Colonic mucosa (tissue), 4 donors: ENCODE measurements at regions not wholly inside any gene's neighbourhood (a gene's known extent, or its start where the extent isn't known, plus 50 kb on each side); places are given as distances from the start of the nearest gene placed in this dataset.

ENCODE experiments used
- DNase-seq: peaks from one replicate; pipeline ENCODE4 v3.0.0-alpha.2; 2020
- H3K27ac ChIP-seq: fragments of 200-600 bp; one replicate; pipeline ENCODE4 v1.8.0; 2021
- H3K27me3 ChIP-seq: fragments of 200-600 bp; one replicate; pipeline ENCODE4 v1.8.0; 2021
- H3K36me3 ChIP-seq: fragments of 200-600 bp; one replicate; pipeline ENCODE4 v1.8.0; 2021
- H3K4me1 ChIP-seq: fragments of 200-600 bp; one replicate; pipeline ENCODE4 v1.8.0; 2021; ENCODE audit warnings: mild to moderate bottlenecking
- H3K4me3 ChIP-seq: fragments of 200-600 bp; one replicate; pipeline ENCODE4 v1.8.0; 2021
- H3K9ac ChIP-seq, 2 donors: one replicate each; pipeline ENCODE4 v1.7.0; 2013; ENCODE audit warnings: control low read depth in 2 of 2, low read depth in 2 of 2, low read length in 2 of 2
- H3K9me3 ChIP-seq: fragments of 200-600 bp; one replicate; pipeline ENCODE4 v1.8.0; 2021
- intact Hi-C: fragments of 100-400 bp; cut with DNase I; formaldehyde crosslinking; loops from one replicate; pipeline ENCODE4 v1.14.1; 2022
- TF ChIP-seq, protein P1 (sequence below): fragments of 200-600 bp; IDR thresholded peaks from one replicate; pipeline ENCODE4 v1.8.0; 2022; ENCODE audit warnings: antibody characterized with exemption, mild to moderate bottlenecking
- donor health status: healthy.
- donor health status: DM: no; HTN: no; CAD: no.
- donor health status: DM: no; HTN: no; CAD: no.

DNA sequence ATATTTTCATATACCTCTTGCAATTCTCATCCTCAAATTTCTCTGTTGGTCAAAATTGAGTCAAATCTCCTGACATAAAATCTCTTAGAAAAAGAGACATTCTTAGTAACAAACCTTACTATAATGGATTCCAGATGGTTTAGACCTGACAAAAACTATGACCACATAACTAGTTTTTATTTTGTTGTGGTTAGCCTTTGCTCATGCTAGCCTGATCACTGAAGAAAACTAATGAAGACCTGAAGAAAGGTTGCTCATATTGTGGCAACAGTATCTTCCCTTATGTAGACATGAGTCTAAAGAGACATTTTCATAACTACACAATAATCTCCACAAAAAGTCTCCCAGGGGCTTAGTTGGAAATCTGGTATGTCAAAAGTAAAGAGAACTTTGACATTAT lies 274.1 kb upstream of the TMEM161B start:
- Histone ChIP-seq H3K27me3 (no peaks in the 10 kb centered on the region), H3K4me3 (no peak overlapping the region), H3K9me3 (no peaks in the 10 kb centered on the region), H3K27ac (no peak overlapping the region), H3K4me1 (no peaks in the 10 kb centered on the region), H3K36me3 (no peaks in the 10 kb centered on the region), H3K9ac (no peak overlapping the region)
- TF ChIP-seq, protein P1, sequence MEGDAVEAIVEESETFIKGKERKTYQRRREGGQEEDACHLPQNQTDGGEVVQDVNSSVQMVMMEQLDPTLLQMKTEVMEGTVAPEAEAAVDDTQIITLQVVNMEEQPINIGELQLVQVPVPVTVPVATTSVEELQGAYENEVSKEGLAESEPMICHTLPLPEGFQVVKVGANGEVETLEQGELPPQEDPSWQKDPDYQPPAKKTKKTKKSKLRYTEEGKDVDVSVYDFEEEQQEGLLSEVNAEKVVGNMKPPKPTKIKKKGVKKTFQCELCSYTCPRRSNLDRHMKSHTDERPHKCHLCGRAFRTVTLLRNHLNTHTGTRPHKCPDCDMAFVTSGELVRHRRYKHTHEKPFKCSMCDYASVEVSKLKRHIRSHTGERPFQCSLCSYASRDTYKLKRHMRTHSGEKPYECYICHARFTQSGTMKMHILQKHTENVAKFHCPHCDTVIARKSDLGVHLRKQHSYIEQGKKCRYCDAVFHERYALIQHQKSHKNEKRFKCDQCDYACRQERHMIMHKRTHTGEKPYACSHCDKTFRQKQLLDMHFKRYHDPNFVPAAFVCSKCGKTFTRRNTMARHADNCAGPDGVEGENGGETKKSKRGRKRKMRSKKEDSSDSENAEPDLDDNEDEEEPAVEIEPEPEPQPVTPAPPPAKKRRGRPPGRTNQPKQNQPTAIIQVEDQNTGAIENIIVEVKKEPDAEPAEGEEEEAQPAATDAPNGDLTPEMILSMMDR: no peak
- intact Hi-C loops: no loop called here
- no peak for DNase-seq

GRCh38 chr5:88540471-88541115 lies 271.9 kb upstream of the TMEM161B start:
- Histone ChIP-seq H3K36me3 (no peaks in the 10 kb centered on the region), H3K4me3 (no peak overlapping the region), H3K9me3 (no peaks in the 10 kb centered on the region), H3K27ac (no peak overlapping the region), H3K9ac (no peak overlapping the region), H3K27me3 (no peaks in the 10 kb centered on the region), H3K4me1 (no peaks in the 10 kb centered on the region)
- intact Hi-C loops: no loop called here
- no peak for DNase-seq
- TF ChIP-seq, protein P1: no peak

- H3K4me3 ChIP-seq: no peak overlapping the region
- no peaks in the 10 kb centered on the region for H3K4me1 ChIP-seq
- no peaks in the 10 kb centered on the region for H3K36me3 ChIP-seq
- H3K27ac ChIP-seq: no peak overlapping the region
- H3K9me3 ChIP-seq: no peaks in the 10 kb centered on the region
- intact Hi-C loops: no loop called here
- no peak for DNase-seq
- H3K27me3 ChIP-seq: no peaks in the 10 kb centered on the region
- TF ChIP-seq, protein P1: no peak
- H3K9ac ChIP-seq: no peak overlapping the region
These were observed 271.2 kb upstream of the TMEM161B start for GRCh38 chr5:88539693-88540365.

DNA sequence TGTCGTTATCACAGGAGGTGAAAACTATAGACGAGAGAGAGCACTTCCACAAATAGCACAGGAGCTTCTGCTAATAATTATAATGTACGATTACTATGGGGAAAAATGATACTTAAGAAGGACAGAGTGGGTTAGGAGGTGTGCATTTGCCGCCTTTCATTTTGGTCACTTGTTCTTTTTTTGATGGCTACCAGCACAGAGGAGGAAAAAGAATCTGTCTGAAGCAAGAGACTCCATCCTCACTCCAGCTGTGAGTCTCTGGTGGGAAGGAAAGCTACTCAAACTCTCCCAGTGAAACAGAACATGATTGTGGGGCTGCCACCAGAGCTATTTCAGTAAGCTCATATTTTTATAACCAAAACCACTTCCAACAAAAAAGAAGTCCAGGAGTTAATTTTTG lies 270.4 kb upstream of the TMEM161B start:
- H3K9ac ChIP-seq: no peak overlapping the region
- H3K27ac ChIP-seq: no peak overlapping the region
- H3K27me3 ChIP-seq: no peaks in the 10 kb centered on the region
- H3K4me3 ChIP-seq: no peak overlapping the region
- H3K9me3 ChIP-seq: no peaks in the 10 kb centered on the region
- no peaks in the 10 kb centered on the region for H3K4me1 ChIP-seq
- TF ChIP-seq, protein P1: no peak
- no peaks in the 10 kb centered on the region for H3K36me3 ChIP-seq
- no peak for DNase-seq
- intact Hi-C loops: no loop called here

DNA sequence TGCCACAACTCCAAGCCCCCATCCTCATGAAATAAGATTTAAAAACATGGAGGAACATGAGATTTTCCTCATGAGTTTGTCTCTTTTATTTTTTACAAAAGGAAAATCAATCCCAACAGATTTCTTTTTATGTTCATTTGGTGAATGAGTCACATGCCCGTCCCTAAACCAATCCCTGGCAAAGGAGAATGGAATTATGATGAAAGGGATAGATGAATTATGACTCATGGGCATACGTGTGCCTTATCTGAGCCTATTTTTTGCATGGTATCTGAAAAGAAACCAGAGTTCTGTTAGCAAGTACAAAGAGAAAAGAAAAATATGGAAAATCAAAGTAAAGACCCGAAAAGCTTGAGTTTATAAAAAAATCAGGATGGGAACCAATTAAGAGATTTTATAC lies 267.5 kb upstream of the TMEM161B start:
- intact Hi-C loops: no loop called here
- TF ChIP-seq, protein P1: no peak
- H3K27ac ChIP-seq: no peak overlapping the region
- H3K36me3 ChIP-seq: no peaks in the 10 kb centered on the region
- H3K4me1 ChIP-seq: no peaks in the 10 kb centered on the region
- no peak overlapping the region for H3K4me3 ChIP-seq
- H3K9me3 ChIP-seq: no peaks in the 10 kb centered on the region
- no peaks in the 10 kb centered on the region for H3K27me3 ChIP-seq
- no peak for DNase-seq
- H3K9ac ChIP-seq: no peak overlapping the region
